HG03108 (cell line): ENCODE measurements at regions not wholly inside any gene's neighbourhood (a gene's known extent, or its start where the extent isn't known, plus 50 kb on each side); places are given as distances from the start of the nearest gene placed in this dataset.

Experiments
- ATAC-seq: cut with Tn5 transposase; IDR thresholded peaks from one replicate; pipeline ENCODE4 v1.9.1; 2021; ENCODE audit warnings: moderate library complexity; ENCODE audit not compliant: unreplicated experiment

GRCh38 chr2:188119112-188119838, 172.4 kb upstream of the GULP1 start:
- ATAC-seq: no peak

GRCh38 chr2:188122985-188123384, 168.7 kb upstream of the GULP1 start:
- ATAC-seq: no peak

- no peak for ATAC-seq
Measured at GRCh38 chr2:188129677-188130076, 162.0 kb upstream of the GULP1 start.

GRCh38 chr2:188130317-188130716, 161.4 kb upstream of the GULP1 start:
- no peak for ATAC-seq

- no peak for ATAC-seq
Measured at GRCh38 chr2:188131281-188131680, 160.4 kb upstream of the GULP1 start.

GRCh38 chr2:188132385-188132784, 159.3 kb upstream of the GULP1 start:
- ATAC-seq: no peak

GRCh38 chr2:188134241-188134640, 157.4 kb upstream of the GULP1 start:
- ATAC-seq: no peak

- ATAC-seq: no peak
Measured at GRCh38 chr2:188138313-188138712, 153.4 kb upstream of the GULP1 start.

GRCh38 chr2:188142088-188142487, 149.6 kb upstream of the GULP1 start:
- ATAC-seq: no peak

- ATAC-seq: no peak
Measured at GRCh38 chr2:188142636-188143295, 148.9 kb upstream of the GULP1 start.

- ATAC-seq: no peak
Measured at GRCh38 chr2:188145885-188146284, 145.8 kb upstream of the GULP1 start.

GRCh38 chr2:188146888-188147287, 144.8 kb upstream of the GULP1 start:
- ATAC-seq: no peak

- ATAC-seq: no peak
Measured at GRCh38 chr2:188151670-188152069, 140.0 kb upstream of the GULP1 start.

GRCh38 chr2:188158337-188159100, 133.2 kb upstream of the GULP1 start:
- ATAC-seq: no peak

- no peak for ATAC-seq
Measured at GRCh38 chr2:188159484-188159883, 132.2 kb upstream of the GULP1 start.

GRCh38 chr2:188170356-188170755, 121.3 kb upstream of the GULP1 start:
- ATAC-seq: no peak

GRCh38 chr2:188176620-188177019, 115.1 kb upstream of the GULP1 start:
- ATAC-seq: no peak

- ATAC-seq: no peak
Measured at GRCh38 chr2:188181067-188181838, 110.4 kb upstream of the GULP1 start.

GRCh38 chr2:188181884-188182283, 109.8 kb upstream of the GULP1 start:
- ATAC-seq: no peak

- no peak for ATAC-seq
Measured at GRCh38 chr2:188187726-188188125, 103.9 kb upstream of the GULP1 start.

GRCh38 chr2:188189356-188189755, 102.3 kb upstream of the GULP1 start:
- ATAC-seq: no peak
